Erythroblast (primary cell): ENCODE measurements at regions not wholly inside any gene's neighbourhood (a gene's known extent, or its start where the extent isn't known, plus 50 kb on each side); places are given as distances from the start of the nearest gene placed in this dataset.

Source experiments
- GATA1 ChIP-seq: IDR thresholded peaks from 2 replicates; pipeline ENCODE4 v1.6.1; 2011; ENCODE audit warnings: low read depth, mild to moderate bottlenecking, control low read depth, low read length, moderate library complexity
- POLR2A ChIP-seq: IDR thresholded peaks from 2 replicates; pipeline ENCODE4 v1.6.1; 2011; ENCODE audit warnings: mild to moderate bottlenecking, low read length

DNA sequence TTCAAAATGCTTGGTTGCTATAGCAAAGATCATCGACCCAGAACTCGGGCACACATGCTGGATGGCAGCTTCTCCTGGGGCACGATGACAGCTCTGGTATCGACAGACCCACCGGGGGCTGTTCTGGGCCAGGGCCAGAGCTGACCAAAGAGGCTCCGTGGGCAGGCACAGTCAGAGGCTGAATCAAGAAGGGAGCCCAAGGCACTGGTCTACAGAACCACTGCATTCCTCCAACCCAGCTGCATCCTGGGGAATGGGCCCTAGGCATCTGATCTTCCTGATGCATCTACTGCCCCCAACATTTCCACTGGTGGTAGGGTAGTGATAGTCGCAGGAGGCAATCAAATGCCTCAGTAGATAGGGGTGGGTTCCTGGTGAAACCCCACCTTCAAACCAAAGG, 470.3 kb downstream of the TBC1D22A start:
- TF ChIP-seq POLR2A (no peak), GATA1 (no peak)
